ENCODE measurements at regions not wholly inside any gene's neighbourhood (a gene's known extent, or its start where the extent isn't known, plus 50 kb on each side); places are given as distances from the start of the nearest gene placed in this dataset.

DNA sequence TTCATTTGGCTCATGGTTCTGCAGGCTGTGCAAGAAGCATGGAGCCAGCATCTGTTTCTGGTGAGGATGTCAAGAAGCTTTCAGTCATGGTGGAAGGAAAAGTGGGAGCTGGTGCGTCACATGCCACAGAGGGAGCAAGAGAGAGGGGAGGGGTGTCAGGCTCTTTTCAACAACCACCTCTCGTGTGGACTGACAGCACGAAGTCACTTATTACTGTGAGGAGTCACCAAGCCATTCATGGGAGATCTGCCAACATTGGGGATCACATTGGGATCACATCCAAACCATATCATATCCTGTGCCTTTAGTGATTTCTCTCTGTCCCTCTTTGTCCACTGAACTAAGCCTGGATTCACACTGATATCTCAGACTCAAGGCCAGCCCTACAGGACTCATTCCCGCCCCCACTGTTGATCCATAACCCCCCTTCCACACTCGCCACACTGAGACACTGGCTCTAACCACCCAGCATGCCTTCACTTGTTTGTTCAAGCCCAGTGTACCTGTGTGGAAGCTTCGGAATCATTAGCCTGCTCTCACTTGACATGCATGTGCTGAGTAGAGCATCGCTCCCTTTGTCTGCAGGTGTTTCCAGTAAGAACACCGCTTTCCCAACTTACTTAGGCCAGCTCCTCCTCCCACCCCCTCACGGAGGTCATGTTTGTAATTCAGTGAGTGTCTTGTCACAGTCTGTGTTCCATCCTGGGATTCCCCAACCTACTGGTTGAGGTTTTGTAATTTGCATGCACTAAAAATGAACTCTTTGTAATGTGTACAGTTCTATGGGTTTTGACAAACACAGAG, 132.2 kb downstream of the KLF13 start (continued):
- TF ChIP-seq SMC3 (IDR thresholded peaks at IDR 0.05; ENCODE audit: borderline replicate concordance, low read length): no peak
- TF ChIP-seq, protein P1, sequence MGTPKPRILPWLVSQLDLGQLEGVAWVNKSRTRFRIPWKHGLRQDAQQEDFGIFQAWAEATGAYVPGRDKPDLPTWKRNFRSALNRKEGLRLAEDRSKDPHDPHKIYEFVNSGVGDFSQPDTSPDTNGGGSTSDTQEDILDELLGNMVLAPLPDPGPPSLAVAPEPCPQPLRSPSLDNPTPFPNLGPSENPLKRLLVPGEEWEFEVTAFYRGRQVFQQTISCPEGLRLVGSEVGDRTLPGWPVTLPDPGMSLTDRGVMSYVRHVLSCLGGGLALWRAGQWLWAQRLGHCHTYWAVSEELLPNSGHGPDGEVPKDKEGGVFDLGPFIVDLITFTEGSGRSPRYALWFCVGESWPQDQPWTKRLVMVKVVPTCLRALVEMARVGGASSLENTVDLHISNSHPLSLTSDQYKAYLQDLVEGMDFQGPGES (IDR thresholded peaks at IDR 0.05): no peak
- TF ChIP-seq, protein P2, sequence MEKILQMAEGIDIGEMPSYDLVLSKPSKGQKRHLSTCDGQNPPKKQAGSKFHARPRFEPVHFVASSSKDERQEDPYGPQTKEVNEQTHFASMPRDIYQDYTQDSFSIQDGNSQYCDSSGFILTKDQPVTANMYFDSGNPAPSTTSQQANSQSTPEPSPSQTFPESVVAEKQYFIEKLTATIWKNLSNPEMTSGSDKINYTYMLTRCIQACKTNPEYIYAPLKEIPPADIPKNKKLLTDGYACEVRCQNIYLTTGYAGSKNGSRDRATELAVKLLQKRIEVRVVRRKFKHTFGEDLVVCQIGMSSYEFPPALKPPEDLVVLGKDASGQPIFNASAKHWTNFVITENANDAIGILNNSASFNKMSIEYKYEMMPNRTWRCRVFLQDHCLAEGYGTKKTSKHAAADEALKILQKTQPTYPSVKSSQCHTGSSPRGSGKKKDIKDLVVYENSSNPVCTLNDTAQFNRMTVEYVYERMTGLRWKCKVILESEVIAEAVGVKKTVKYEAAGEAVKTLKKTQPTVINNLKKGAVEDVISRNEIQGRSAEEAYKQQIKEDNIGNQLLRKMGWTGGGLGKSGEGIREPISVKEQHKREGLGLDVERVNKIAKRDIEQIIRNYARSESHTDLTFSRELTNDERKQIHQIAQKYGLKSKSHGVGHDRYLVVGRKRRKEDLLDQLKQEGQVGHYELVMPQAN (conservative IDR thresholded peaks at IDR 0.05): no peak
- TF ChIP-seq RAD51 (IDR thresholded peaks at IDR 0.05): no peak
- 0 out of 2 replicates have a peak, but pooled peaks have one; percentile 34 for TF ChIP-seq BCL11A (IDR thresholded peaks at IDR 0.05; ENCODE audit: low read depth, low read length)
- TF ChIP-seq EED (IDR thresholded peaks at IDR 0.05; ENCODE audit: low read depth): peak; percentile 83
- no peak for TF ChIP-seq HDGF (IDR thresholded peaks at IDR 0.05)
- TF ChIP-seq ATF7 (IDR thresholded peaks at IDR 0.05; ENCODE audit: low read depth): peak; percentile 70
- TF ChIP-seq, protein P3, sequence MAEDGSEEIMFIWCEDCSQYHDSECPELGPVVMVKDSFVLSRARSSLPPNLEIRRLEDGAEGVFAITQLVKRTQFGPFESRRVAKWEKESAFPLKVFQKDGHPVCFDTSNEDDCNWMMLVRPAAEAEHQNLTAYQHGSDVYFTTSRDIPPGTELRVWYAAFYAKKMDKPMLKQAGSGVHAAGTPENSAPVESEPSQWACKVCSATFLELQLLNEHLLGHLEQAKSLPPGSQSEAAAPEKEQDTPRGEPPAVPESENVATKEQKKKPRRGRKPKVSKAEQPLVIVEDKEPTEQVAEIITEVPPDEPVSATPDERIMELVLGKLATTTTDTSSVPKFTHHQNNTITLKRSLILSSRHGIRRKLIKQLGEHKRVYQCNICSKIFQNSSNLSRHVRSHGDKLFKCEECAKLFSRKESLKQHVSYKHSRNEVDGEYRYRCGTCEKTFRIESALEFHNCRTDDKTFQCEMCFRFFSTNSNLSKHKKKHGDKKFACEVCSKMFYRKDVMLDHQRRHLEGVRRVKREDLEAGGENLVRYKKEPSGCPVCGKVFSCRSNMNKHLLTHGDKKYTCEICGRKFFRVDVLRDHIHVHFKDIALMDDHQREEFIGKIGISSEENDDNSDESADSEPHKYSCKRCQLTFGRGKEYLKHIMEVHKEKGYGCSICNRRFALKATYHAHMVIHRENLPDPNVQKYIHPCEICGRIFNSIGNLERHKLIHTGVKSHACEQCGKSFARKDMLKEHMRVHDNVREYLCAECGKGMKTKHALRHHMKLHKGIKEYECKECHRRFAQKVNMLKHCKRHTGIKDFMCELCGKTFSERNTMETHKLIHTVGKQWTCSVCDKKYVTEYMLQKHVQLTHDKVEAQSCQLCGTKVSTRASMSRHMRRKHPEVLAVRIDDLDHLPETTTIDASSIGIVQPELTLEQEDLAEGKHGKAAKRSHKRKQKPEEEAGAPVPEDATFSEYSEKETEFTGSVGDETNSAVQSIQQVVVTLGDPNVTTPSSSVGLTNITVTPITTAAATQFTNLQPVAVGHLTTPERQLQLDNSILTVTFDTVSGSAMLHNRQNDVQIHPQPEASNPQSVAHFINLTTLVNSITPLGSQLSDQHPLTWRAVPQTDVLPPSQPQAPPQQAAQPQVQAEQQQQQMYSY (CRISPR knock-in tag; IDR thresholded peaks at IDR 0.05): no peak
- TF ChIP-seq IRF4 (IDR thresholded peaks at IDR 0.05; ENCODE audit: low read depth, low read length): peak; percentile 59; the same call in 1 of the 2 replicates
- TF ChIP-seq HDAC2 (IDR thresholded peaks at IDR 0.05): no peak
- TF ChIP-seq, protein P4, sequence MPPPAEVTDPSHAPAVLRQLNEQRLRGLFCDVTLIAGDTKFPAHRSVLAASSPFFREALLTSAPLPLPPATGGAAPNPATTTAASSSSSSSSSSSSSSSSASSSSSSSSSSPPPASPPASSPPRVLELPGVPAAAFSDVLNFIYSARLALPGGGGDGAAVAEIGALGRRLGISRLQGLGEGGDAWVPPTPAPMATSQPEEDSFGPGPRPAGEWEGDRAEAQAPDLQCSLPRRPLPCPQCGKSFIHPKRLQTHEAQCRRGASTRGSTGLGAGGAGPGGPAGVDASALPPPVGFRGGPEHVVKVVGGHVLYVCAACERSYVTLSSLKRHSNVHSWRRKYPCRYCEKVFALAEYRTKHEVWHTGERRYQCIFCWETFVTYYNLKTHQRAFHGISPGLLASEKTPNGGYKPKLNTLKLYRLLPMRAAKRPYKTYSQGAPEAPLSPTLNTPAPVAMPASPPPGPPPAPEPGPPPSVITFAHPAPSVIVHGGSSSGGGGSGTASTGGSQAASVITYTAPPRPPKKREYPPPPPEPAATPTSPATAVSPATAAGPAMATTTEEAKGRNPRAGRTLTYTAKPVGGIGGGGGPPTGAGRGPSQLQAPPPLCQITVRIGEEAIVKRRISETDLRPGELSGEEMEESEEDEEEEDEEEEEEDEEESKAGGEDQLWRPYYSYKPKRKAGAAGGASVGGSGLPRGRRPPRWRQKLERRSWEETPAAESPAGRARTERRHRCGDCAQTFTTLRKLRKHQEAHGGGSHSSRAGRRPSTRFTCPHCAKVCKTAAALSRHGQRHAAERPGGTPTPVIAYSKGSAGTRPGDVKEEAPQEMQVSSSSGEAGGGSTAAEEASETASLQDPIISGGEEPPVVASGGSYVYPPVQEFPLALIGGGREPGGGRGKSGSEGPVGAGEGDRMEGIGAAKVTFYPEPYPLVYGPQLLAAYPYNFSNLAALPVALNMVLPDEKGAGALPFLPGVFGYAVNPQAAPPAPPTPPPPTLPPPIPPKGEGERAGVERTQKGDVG (CRISPR knock-in tag; IDR thresholded peaks at IDR 0.05): no peak
- no peak for TF ChIP-seq HCFC1 (IDR thresholded peaks at IDR 0.05; ENCODE audit: low read length)
- peak; percentile 49; the same call in 1 of the 2 replicates for TF ChIP-seq TCF3 (IDR thresholded peaks at IDR 0.05; ENCODE audit: borderline replicate concordance, insufficient read depth, low read depth, low read length)
- 0 out of 2 replicates have a peak, but pooled peaks have one; percentile 39 for TF ChIP-seq TCF7 (IDR thresholded peaks at IDR 0.05; ENCODE audit: borderline replicate concordance)
- TF ChIP-seq MEF2B (IDR thresholded peaks at IDR 0.05; ENCODE audit: partially characterized antibody, poor library complexity, severe bottlenecking): peak; percentile 67
- TF ChIP-seq, protein P5, sequence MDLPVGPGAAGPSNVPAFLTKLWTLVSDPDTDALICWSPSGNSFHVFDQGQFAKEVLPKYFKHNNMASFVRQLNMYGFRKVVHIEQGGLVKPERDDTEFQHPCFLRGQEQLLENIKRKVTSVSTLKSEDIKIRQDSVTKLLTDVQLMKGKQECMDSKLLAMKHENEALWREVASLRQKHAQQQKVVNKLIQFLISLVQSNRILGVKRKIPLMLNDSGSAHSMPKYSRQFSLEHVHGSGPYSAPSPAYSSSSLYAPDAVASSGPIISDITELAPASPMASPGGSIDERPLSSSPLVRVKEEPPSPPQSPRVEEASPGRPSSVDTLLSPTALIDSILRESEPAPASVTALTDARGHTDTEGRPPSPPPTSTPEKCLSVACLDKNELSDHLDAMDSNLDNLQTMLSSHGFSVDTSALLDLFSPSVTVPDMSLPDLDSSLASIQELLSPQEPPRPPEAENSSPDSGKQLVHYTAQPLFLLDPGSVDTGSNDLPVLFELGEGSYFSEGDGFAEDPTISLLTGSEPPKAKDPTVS (IDR thresholded peaks at IDR 0.05; ENCODE audit: low read depth, low read length): no peak
- no peak for TF ChIP-seq KLF5 (IDR thresholded peaks at IDR 0.05; ENCODE audit: partially characterized antibody)
- no peak for TF ChIP-seq LARP7 (IDR thresholded peaks at IDR 0.05)
- no peak for TF ChIP-seq ZNF622 (IDR thresholded peaks at IDR 0.05)

All from GM12878 (cell line).